HG02840 (cell line): ENCODE measurements at regions not wholly inside any gene's neighbourhood (a gene's known extent, or its start where the extent isn't known, plus 50 kb on each side); places are given as distances from the start of the nearest gene placed in this dataset.

ENCODE experiments used
- ATAC-seq: cut with Tn5 transposase; IDR thresholded peaks from one replicate; pipeline ENCODE4 v1.9.1; 2021; ENCODE audit warnings: mild to moderate bottlenecking, moderate library complexity, moderate number of reproducible peaks; ENCODE audit not compliant: unreplicated experiment, low FRiP score

DNA sequence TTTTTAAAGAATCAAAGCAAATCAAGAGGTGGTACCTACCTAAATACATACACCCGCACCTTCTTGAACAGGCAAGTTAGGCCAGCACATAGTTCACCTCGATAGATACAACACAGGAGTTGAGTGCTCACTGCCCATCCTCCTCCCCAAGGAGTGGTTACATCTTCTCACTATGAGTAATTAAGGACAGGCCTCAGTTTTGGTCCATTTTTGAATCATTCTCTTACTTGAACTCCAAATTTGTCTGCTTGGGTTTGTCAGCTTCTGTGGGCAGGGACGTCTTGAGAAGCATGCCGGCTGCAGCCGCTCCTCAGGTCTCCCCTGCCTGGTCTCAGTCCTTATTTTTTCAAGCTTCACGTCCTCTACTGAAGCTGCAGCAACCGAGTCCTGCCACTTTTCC is 190.6 kb upstream of the RBPJ start:
- peak; percentile 74 for ATAC-seq

GRCh38 chr4:26130841-26131432 is 189.9 kb upstream of the RBPJ start:
- no peak for ATAC-seq

GRCh38 chr4:26131711-26132110 is 189.1 kb upstream of the RBPJ start:
- ATAC-seq, result no peak

DNA sequence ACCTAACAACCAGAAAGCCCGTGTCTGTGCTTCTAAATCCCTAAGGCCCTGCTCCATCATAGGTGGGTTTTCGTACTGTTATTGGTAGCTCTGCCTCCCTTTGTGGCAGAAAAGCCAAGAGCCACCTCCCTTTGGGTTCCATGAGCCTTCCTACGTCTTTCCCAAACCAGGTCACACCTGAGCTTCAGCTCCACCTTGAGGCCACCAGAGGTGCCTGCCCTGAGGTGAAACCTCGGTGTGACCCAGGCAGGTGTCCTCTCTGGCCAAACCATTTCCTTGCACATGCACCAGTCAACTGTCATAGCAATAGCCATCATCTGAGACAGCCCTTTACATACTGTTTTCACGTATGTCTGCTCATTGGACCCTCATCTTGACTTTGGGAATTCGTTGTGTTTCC is 188.0 kb upstream of the RBPJ start:
- ATAC-seq, result no peak

DNA sequence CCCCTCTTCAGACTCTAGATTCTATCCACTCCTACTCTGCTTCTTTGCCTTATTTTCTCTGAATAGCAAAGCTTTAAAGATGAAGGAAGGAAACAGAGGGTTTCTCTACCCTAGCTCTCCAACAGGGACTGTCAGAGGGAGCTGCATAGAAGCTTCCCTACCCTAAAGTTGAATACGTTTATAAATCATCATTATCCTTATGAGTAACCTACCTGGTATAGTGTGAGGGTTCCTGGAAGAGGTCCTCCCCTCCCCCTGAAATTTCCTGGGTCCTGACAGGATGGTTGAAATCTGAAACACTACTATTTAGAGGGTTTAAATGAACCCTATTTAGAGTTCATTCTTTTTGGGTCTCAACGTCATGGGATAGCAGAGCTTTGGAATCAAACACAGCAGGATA is 187.0 kb upstream of the RBPJ start:
- ATAC-seq, result no peak

- ATAC-seq, result no peak
Measured at GRCh38 chr4:26135331-26135730, 185.5 kb upstream of the RBPJ start.

GRCh38 chr4:26136615-26137014 is 184.2 kb upstream of the RBPJ start:
- ATAC-seq, result no peak

DNA sequence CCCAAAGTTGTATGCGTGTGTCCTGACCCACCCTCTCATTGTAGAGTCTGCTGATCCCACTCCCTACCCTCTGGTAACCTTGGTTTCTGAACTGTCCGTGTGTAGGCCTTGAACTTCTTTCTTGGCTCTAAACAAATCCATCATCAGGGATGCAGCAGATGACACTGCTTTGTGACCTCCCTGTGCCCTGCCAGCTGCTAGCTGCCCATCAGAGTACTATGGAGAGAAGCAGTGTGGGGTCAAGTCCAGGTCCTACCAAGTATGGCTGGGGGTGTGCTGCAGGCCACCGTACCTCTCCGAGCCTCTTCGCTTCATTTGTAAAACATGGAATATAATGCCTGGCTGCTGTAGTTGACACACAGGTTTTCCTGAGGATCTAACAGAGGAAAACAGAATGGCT is 183.5 kb upstream of the RBPJ start:
- ATAC-seq, result no peak

GRCh38 chr4:26139310-26139924 is 181.4 kb upstream of the RBPJ start:
- no peak for ATAC-seq

GRCh38 chr4:26140150-26140898 is 180.5 kb upstream of the RBPJ start:
- ATAC-seq, result no peak

GRCh38 chr4:26141051-26141721 is 179.6 kb upstream of the RBPJ start:
- ATAC-seq, result no peak

DNA sequence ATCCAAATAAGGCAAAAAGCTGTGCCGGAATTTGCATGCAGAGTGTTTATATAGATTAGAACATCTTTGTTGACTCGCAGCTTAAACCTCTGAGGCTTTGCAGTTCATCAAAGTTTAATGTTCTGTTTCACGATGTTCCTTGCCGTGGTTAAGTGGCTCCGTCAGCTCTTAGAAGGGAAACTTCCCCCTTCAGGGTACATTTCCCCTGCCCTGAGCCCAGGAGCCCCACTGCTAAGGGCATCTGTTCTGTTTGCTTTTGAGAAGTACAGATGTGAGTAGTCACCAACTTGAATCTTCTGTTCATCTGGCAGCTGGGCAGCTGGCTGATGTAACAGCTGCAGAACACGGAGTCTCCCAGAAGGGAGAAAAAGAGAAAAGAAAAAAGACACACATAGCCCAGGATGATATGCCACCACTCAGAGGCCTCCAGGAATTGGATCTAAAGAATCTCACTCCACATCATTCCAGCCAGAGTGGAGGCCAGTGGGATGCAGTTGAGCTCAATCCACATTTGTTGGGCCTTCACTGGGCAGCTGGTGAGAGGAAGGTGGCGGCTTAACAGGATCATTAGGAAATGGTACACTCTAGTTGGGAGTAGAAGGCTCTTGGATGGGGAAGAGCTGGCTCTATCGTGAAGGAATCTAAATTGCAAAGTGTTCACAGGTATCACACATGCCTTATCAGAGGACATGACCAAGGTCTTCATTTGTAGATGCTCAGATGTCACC is 178.7 kb upstream of the RBPJ start:
- no peak for ATAC-seq

DNA sequence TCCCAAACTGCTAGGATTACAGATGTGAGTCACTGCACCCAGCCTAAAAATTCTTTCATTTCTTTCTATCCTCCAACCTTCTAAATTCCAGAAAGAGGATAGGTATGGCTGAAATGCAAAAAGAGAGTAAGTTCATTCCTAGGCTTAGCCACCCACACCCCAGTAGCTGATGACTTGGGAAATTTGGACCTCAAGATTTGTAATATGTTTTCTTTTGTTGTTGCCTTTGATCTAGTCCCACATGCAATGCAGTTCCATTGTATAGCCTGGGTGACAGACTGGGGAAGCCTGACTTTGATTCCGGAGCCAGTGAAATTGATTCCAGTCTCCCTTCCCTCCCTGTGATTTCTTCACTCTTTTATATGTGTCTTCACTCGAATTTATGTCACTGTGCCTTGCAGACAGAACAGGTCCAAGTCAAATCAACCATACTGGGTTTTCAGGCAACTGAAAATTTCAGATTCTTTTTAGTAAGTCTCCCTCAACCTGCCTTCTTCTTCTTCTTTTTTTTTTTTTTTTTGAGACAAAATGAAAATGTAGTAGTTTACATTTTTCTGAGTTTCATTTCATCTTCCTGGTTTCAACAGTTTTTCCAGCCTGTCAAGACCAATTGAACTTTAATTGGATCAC is 176.2 kb upstream of the RBPJ start:
- no peak for ATAC-seq

GRCh38 chr4:26145212-26145611 is 175.6 kb upstream of the RBPJ start:
- no peak for ATAC-seq

DNA sequence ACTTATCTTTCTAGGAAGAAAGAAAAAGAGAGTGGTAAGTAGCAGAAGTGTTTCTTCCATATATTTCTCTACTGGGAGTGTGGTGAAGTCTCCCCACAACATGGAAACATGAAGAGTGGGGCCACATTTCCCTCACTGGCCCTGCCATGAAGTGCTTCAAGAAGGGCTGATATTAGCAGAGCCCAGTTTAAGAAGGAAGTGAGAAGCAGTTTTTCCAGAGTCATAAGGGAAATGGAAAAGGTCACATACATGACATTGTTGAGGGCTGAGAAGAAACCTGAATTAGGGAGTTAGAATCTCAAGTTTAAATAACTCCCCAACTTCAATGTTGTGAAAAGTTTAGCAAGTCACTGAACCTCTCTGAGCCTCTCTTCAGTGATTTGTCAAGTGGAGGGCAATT is 171.9 kb upstream of the RBPJ start:
- ATAC-seq, result no peak

GRCh38 chr4:26150948-26151347 is 169.9 kb upstream of the RBPJ start:
- ATAC-seq, result no peak

- no peak for ATAC-seq
Measured at GRCh38 chr4:26151615-26152014, 169.2 kb upstream of the RBPJ start.

GRCh38 chr4:26152056-26152455 is 168.8 kb upstream of the RBPJ start:
- ATAC-seq, result no peak

DNA sequence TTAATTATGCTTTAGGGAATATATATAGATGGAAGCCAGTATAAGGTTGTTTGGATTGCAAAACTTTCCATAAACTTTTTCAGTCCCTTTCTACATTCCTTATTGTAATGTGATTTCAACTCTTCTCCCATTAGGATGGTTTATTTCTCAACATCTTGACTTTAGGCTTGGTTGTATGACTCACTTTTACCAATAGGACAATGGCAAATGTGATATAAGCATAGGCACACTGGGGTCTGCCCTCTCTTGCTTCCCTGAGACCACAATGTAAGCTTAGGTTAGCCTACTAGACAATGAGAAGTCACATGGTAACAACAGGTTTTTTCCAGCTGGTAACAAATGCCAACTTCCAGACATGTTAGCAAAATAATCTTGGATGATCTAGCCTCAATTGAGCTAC is 163.3 kb upstream of the RBPJ start:
- no peak for ATAC-seq

DNA sequence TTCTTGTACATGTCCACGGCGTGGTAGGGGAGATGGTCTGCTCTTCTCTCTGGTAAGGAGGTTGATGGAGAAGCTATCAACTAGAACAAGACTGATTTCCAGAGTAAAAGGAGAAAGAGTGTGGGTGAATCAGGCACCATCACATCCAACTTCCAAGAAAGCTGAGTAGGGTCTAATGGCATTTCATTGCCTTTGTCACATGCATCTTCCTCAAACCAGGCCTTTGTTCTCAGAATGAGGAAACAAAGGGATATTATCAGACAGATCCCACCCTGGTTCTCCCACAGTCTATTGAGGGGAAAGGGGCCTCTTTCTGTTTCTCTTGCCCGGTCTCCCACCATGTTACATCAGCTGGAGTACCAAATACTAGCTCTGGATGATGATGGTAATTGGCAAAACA is 160.2 kb upstream of the RBPJ start:
- no peak for ATAC-seq
